ENCODE measurements at regions not wholly inside any gene's neighbourhood (a gene's known extent, or its start where the extent isn't known, plus 50 kb on each side); places are given as distances from the start of the nearest gene placed in this dataset.
A peak's percentile ranks its signal among the peaks of the same experiment; 100 is the strongest.

GRCh38 chr12:67509666-67510386 lies 138.7 kb upstream of the DYRK2 start:
- Mint-ChIP-seq H3K27ac (no peak overlapping the region), H3K27me3 (no peaks in the 10 kb centered on the region), H3K4me3 (no peak overlapping the region), H3K9me3 (no peaks in the 10 kb centered on the region), H3K4me1 (peaks cover 3% of the 10 kb centered on the region), H3K36me3 (no peaks in the 10 kb centered on the region)
- DNase-seq (ENCODE audit: low spot score in 2 of 2) = no peak
- ATAC-seq (ENCODE audit: low read depth) = no peak

- ATAC-seq (ENCODE audit: low read depth) (no peak), DNase-seq (ENCODE audit: low spot score in 2 of 2) (no peak)
- Mint-ChIP-seq H3K27ac (no peak overlapping the region), H3K4me3 (no peak overlapping the region), H3K4me1 (peaks cover 18% of the 10 kb centered on the region), H3K9me3 (no peaks in the 10 kb centered on the region), H3K27me3 (no peaks in the 10 kb centered on the region), H3K36me3 (no peaks in the 10 kb centered on the region)
These were observed 136.5 kb upstream of the DYRK2 start for GRCh38 chr12:67512061-67512460.

GRCh38 chr12:67514502-67514901 lies 134.0 kb upstream of the DYRK2 start:
- no peaks in the 10 kb centered on the region for H3K27me3 Mint-ChIP-seq
- ATAC-seq (ENCODE audit: low read depth) = no peak
- no peak for DNase-seq (ENCODE audit: low spot score in 2 of 2)
- H3K4me3 Mint-ChIP-seq = no peak overlapping the region
- no peak overlapping the region for H3K27ac Mint-ChIP-seq
- H3K9me3 Mint-ChIP-seq = no peaks in the 10 kb centered on the region
- H3K36me3 Mint-ChIP-seq = no peaks in the 10 kb centered on the region
- H3K4me1 Mint-ChIP-seq = peaks cover 20% of the 10 kb centered on the region

- Mint-ChIP-seq H3K4me1 (peaks cover 20% of the 10 kb centered on the region), H3K27me3 (no peaks in the 10 kb centered on the region), H3K27ac (no peak overlapping the region), H3K4me3 (peak overlapping the region; percentile 2), H3K9me3 (no peaks in the 10 kb centered on the region), H3K36me3 (no peaks in the 10 kb centered on the region)
- ATAC-seq (ENCODE audit: low read depth) (peak; percentile 78), DNase-seq (ENCODE audit: low spot score in 2 of 2) (no peak)
These were observed 132.7 kb upstream of the DYRK2 start for GRCh38 chr12:67515679-67516340.

- Mint-ChIP-seq H3K4me3 (no peak overlapping the region), H3K27ac (no peak overlapping the region)
These were observed 131.2 kb upstream of the DYRK2 start for GRCh38 chr12:67517181-67517887.

GRCh38 chr12:67519484-67520433 lies 128.8 kb upstream of the DYRK2 start:
- DNase-seq (ENCODE audit: low spot score in 2 of 2) (no peak), ATAC-seq (ENCODE audit: low read depth) (no peak)
- Mint-ChIP-seq H3K27ac (no peak overlapping the region), H3K36me3 (no peaks in the 10 kb centered on the region), H3K27me3 (no peaks in the 10 kb centered on the region), H3K4me1 (peaks cover 17% of the 10 kb centered on the region), H3K9me3 (no peaks in the 10 kb centered on the region), H3K4me3 (no peak overlapping the region)

More at GRCh38 chr12:67517181-67517887, 131.2 kb upstream of the DYRK2 start:
- no peaks in the 10 kb centered on the region for H3K27me3 Mint-ChIP-seq
- peaks cover 20% of the 10 kb centered on the region for H3K4me1 Mint-ChIP-seq
- DNase-seq (ENCODE audit: low spot score in 2 of 2) (no peak), ATAC-seq (ENCODE audit: low read depth) (no peak)
- H3K9me3 Mint-ChIP-seq = no peaks in the 10 kb centered on the region
- no peaks in the 10 kb centered on the region for H3K36me3 Mint-ChIP-seq

GRCh38 chr12:67520606-67521005 lies 127.9 kb upstream of the DYRK2 start:
- Mint-ChIP-seq H3K27ac (no peak overlapping the region), H3K9me3 (no peaks in the 10 kb centered on the region)
- no peak for ATAC-seq (ENCODE audit: low read depth)

GRCh38 chr12:67522222-67522621 lies 126.3 kb upstream of the DYRK2 start:
- ATAC-seq (ENCODE audit: low read depth) = no peak

More at GRCh38 chr12:67520606-67521005, 127.9 kb upstream of the DYRK2 start:
- DNase-seq (ENCODE audit: low spot score in 2 of 2) = no peak
- Mint-ChIP-seq H3K4me3 (no peak overlapping the region), H3K27me3 (no peaks in the 10 kb centered on the region), H3K4me1 (peaks cover 13% of the 10 kb centered on the region), H3K36me3 (no peaks in the 10 kb centered on the region)

GRCh38 chr12:67523538-67523937 lies 125.0 kb upstream of the DYRK2 start:
- no peaks in the 10 kb centered on the region for H3K36me3 Mint-ChIP-seq
- peaks cover 5% of the 10 kb centered on the region for H3K4me1 Mint-ChIP-seq
- H3K27me3 Mint-ChIP-seq = peaks cover 1% of the 10 kb centered on the region
- no peak for ATAC-seq (ENCODE audit: low read depth)
- no peak overlapping the region for H3K27ac Mint-ChIP-seq
- no peaks in the 10 kb centered on the region for H3K9me3 Mint-ChIP-seq
- no peak for DNase-seq (ENCODE audit: low spot score in 2 of 2)
- H3K4me3 Mint-ChIP-seq = no peak overlapping the region

More at GRCh38 chr12:67522222-67522621, 126.3 kb upstream of the DYRK2 start:
- H3K36me3 Mint-ChIP-seq = no peaks in the 10 kb centered on the region
- peaks cover 5% of the 10 kb centered on the region for H3K4me1 Mint-ChIP-seq
- H3K27ac Mint-ChIP-seq = no peak overlapping the region
- H3K9me3 Mint-ChIP-seq = no peaks in the 10 kb centered on the region
- no peak for DNase-seq (ENCODE audit: low spot score in 2 of 2)
- H3K27me3 Mint-ChIP-seq = no peaks in the 10 kb centered on the region
- H3K4me3 Mint-ChIP-seq = no peak overlapping the region

- no peak for DNase-seq (ENCODE audit: low spot score in 2 of 2)
- Mint-ChIP-seq H3K27me3 (peaks cover 5% of the 10 kb centered on the region), H3K27ac (no peak overlapping the region), H3K9me3 (no peaks in the 10 kb centered on the region), H3K4me3 (no peak overlapping the region), H3K36me3 (no peaks in the 10 kb centered on the region), H3K4me1 (peaks cover 5% of the 10 kb centered on the region)
- ATAC-seq (ENCODE audit: low read depth) = no peak
These were observed 123.5 kb upstream of the DYRK2 start for GRCh38 chr12:67524861-67525616.

- no peaks in the 10 kb centered on the region for H3K36me3 Mint-ChIP-seq
These were observed 123.0 kb upstream of the DYRK2 start for GRCh38 chr12:67525617-67525884.

GRCh38 chr12:67526129-67526528 lies 122.4 kb upstream of the DYRK2 start:
- ATAC-seq (ENCODE audit: low read depth) (no peak), DNase-seq (ENCODE audit: low spot score in 2 of 2) (no peak)
- no peaks in the 10 kb centered on the region for H3K9me3 Mint-ChIP-seq
- no peaks in the 10 kb centered on the region for H3K36me3 Mint-ChIP-seq
- H3K4me1 Mint-ChIP-seq = peaks cover 5% of the 10 kb centered on the region
- H3K27ac Mint-ChIP-seq = no peak overlapping the region
- H3K27me3 Mint-ChIP-seq = peaks cover 6% of the 10 kb centered on the region
- H3K4me3 Mint-ChIP-seq = no peak overlapping the region

More at GRCh38 chr12:67525617-67525884, 123.0 kb upstream of the DYRK2 start:
- Mint-ChIP-seq H3K27me3 (peaks cover 5% of the 10 kb centered on the region), H3K27ac (no peak overlapping the region), H3K9me3 (no peaks in the 10 kb centered on the region), H3K4me1 (peaks cover 5% of the 10 kb centered on the region), H3K4me3 (no peak overlapping the region)
- ATAC-seq (ENCODE audit: low read depth) = no peak
- DNase-seq (ENCODE audit: low spot score in 2 of 2) = no peak

- peaks cover 2% of the 10 kb centered on the region for H3K9me3 Mint-ChIP-seq
- H3K4me1 Mint-ChIP-seq = peaks cover 2% of the 10 kb centered on the region
- H3K4me3 Mint-ChIP-seq = no peak overlapping the region
- ATAC-seq (ENCODE audit: low read depth) = no peak
- peaks cover 8% of the 10 kb centered on the region for H3K27me3 Mint-ChIP-seq
- no peak overlapping the region for H3K27ac Mint-ChIP-seq
- DNase-seq (ENCODE audit: low spot score in 2 of 2) = no peak
- H3K36me3 Mint-ChIP-seq = no peaks in the 10 kb centered on the region
These were observed 117.5 kb upstream of the DYRK2 start for GRCh38 chr12:67531051-67531450.

Measured in memory B cell (primary cell).